H1 (cell line): ENCODE measurements at regions not wholly inside any gene's neighbourhood (a gene's known extent, or its start where the extent isn't known, plus 50 kb on each side); places are given as distances from the start of the nearest gene placed in this dataset.

Experiments
- BCL11A ChIP-seq, 2 experiments: IDR thresholded peaks; one replicate each; pipeline ENCODE4 v1.6.1; 2011; ENCODE audit warnings: low read depth in 2 of 2, low read length in 2 of 2, mild to moderate bottlenecking in 2 of 2
- CHD7 ChIP-seq: fragments of 300-600 bp; sonication (generic); IDR thresholded peaks from 2 replicates; pipeline ENCODE4 v1.7.1; 2012; ENCODE audit warnings: low read length, moderate library complexity, mild to moderate bottlenecking, inconsistent platforms; ENCODE audit not compliant: insufficient replicate concordance
- GABPA ChIP-seq: IDR thresholded peaks from 2 replicates; pipeline ENCODE4 v1.6.1; 2011; ENCODE audit warnings: mild to moderate bottlenecking, low read length, moderate library complexity, borderline replicate concordance; ENCODE audit not compliant: insufficient read depth
- HDAC6 ChIP-seq: IDR thresholded peaks from one replicate; pipeline ENCODE4 v1.7.1; 2012; ENCODE audit warnings: low read depth, mild to moderate bottlenecking, inconsistent platforms, low read length, moderate library complexity
- KDM4A ChIP-seq: IDR thresholded peaks from one replicate; pipeline ENCODE4 v1.7.1; 2012; ENCODE audit warnings: low read depth, mild to moderate bottlenecking, moderate library complexity, low read length, inconsistent platforms; ENCODE audit not compliant: severe bottlenecking
- POU5F1 ChIP-seq: IDR thresholded peaks from 2 replicates; pipeline ENCODE4 v1.6.1; 2011; ENCODE audit warnings: low read depth, mild to moderate bottlenecking, low read length, moderate library complexity
- RFX5 ChIP-seq: IDR thresholded peaks from 2 replicates; pipeline ENCODE4 v1.6.1; 2011; ENCODE audit warnings: low read depth, low read length, improper control_type of control experiment, borderline replicate concordance
- RXRA ChIP-seq: IDR thresholded peaks from 2 replicates; pipeline ENCODE4 v1.6.1; 2011; ENCODE audit warnings: low read depth, mild to moderate bottlenecking, low read length, moderate library complexity; ENCODE audit not compliant: insufficient read depth
- SUZ12 ChIP-seq: fragments of 200-600 bp; sonication (generic); IDR thresholded peaks from 2 replicates; pipeline ENCODE4 v1.6.1; 2012; ENCODE audit warnings: mild to moderate bottlenecking, inconsistent platforms, low read length, moderate library complexity, mixed read lengths
- TAF1 ChIP-seq: IDR thresholded peaks from 2 replicates; pipeline ENCODE4 v1.6.1; 2011; ENCODE audit warnings: mild to moderate bottlenecking, low read depth, low read length

- no peak for TF ChIP-seq CHD7
- no peak for TF ChIP-seq HDAC6
- TF ChIP-seq BCL11A (IDR thresholded peaks at IDR 0.05; ENCODE audit: low read depth in 2 of 2, low read length in 2 of 2): no peak
- no peak for TF ChIP-seq SUZ12
- no peak for TF ChIP-seq KDM4A
- no peak for TF ChIP-seq TAF1
- TF ChIP-seq POU5F1: no peak
- no peak for TF ChIP-seq GABPA
- TF ChIP-seq RFX5: no peak
- TF ChIP-seq RXRA: no peak
These were observed 158.7 kb upstream of the SYT13 start (continued) for GRCh38 chr11:45444796-45445195.
